Neural cell (in vitro differentiated cells): ENCODE measurements at regions not wholly inside any gene's neighbourhood (a gene's known extent, or its start where the extent isn't known, plus 50 kb on each side); places are given as distances from the start of the nearest gene placed in this dataset.

Experiments used
- H2AFZ ChIP-seq: fragments of 200-600, 300-800 bp; sonication (generic), shearing (Covaris generic); 2 replicates; pipeline ENCODE4 v1.6.0; 2014; ENCODE audit warnings: low read depth, mild to moderate bottlenecking, antibody characterized with exemption, low read length, moderate library complexity
- H3F3A ChIP-seq: fragments of 200-600 bp; shearing (Covaris generic); 2 replicates; pipeline ENCODE4 v1.6.1; 2016; ENCODE audit warnings: mild to moderate bottlenecking, moderate library complexity, mixed read lengths, antibody characterized with exemption, low read length; ENCODE audit not compliant: insufficient read depth, poor library complexity, severe bottlenecking
- H3K27ac ChIP-seq: fragments of 200-600, 300-800 bp; sonication (generic), shearing (Covaris generic); 2 replicates; pipeline ENCODE4 v1.5.1; 2014; ENCODE audit warnings: mild to moderate bottlenecking, low read length, moderate library complexity
- H3K27me3 ChIP-seq: fragments of 300-800, 200-600 bp; sonication (generic), shearing (Covaris generic); 2 replicates; pipeline ENCODE4 v1.6.0; 2014; ENCODE audit warnings: mild to moderate bottlenecking, low read depth, low read length, moderate library complexity; ENCODE audit not compliant: insufficient read depth
- H3K36me3 ChIP-seq: fragments of 300-800, 200-600 bp; sonication (generic), shearing (Covaris generic); 2 replicates; pipeline ENCODE4 v1.5.1; 2014; ENCODE audit warnings: mild to moderate bottlenecking, antibody characterized with exemption, low read length, moderate library complexity; ENCODE audit not compliant: insufficient read depth
- H3K4me2 ChIP-seq: fragments of 300-800, 200-600 bp; sonication (generic), shearing (Covaris generic); 2 replicates; pipeline ENCODE4 v1.6.0; 2014; ENCODE audit warnings: mild to moderate bottlenecking, low read length
- H3K4me3 ChIP-seq: fragments of 300-800, 200-600 bp; sonication (generic), shearing (Covaris generic); 2 replicates; pipeline ENCODE4 v1.5.1; 2014; ENCODE audit warnings: mild to moderate bottlenecking, low read length, moderate library complexity
- H3K79me2 ChIP-seq: fragments of 200-600 bp; shearing (Covaris generic); replicated peaks from 2 replicates; pipeline ENCODE4 v1.6.0; 2014; ENCODE audit warnings: mild to moderate bottlenecking, low read length, moderate library complexity; ENCODE audit not compliant: insufficient read depth
- H3K9ac ChIP-seq: fragments of 300-800, 200-600 bp; sonication (generic), shearing (Covaris generic); 2 replicates; pipeline ENCODE4 v1.6.1; 2016; ENCODE audit warnings: mild to moderate bottlenecking, low read length, mixed read lengths
- H3K9me2 ChIP-seq: fragments of 200-600 bp; shearing (Covaris generic); 2 replicates; pipeline ENCODE4 v1.6.1; 2016; ENCODE audit warnings: mild to moderate bottlenecking, low read length, mixed read lengths; ENCODE audit not compliant: insufficient read depth
- H3K9me3 ChIP-seq: fragments of 200-600, 300-800 bp; sonication (generic), shearing (Covaris generic); 2 replicates; pipeline ENCODE4 v1.6.1; 2016; ENCODE audit warnings: mild to moderate bottlenecking, mixed run types, low read length, moderate library complexity, mixed read lengths
- H4K20me1 ChIP-seq: fragments of 200-600 bp; shearing (Covaris generic); 2 replicates; pipeline ENCODE4 v1.6.1; 2016; ENCODE audit warnings: mild to moderate bottlenecking, mixed run types; ENCODE audit not compliant: insufficient read depth
- EP300 ChIP-seq: fragments of 450-650 bp; conservative IDR thresholded peaks from 2 replicates; pipeline ENCODE4 v1.6.1; 2014; ENCODE audit warnings: antibody characterized with exemption, mild to moderate bottlenecking, moderate library complexity; ENCODE audit not compliant: poor library complexity, severe bottlenecking
- EZH2 ChIP-seq: fragments of 200-600, 300-800 bp; shearing (Covaris generic), sonication (generic); IDR thresholded peaks from 2 replicates; pipeline ENCODE4 v1.6.1; 2014; ENCODE audit warnings: antibody characterized with exemption, low read length, borderline replicate concordance, mild to moderate bottlenecking; ENCODE audit not compliant: insufficient read depth, poor library complexity, severe bottlenecking
- MXI1 ChIP-seq: fragments of 450-650 bp; conservative IDR thresholded peaks from 2 replicates; pipeline ENCODE4 v1.6.1; 2014; ENCODE audit warnings: antibody characterized with exemption, mild to moderate bottlenecking; ENCODE audit not compliant: poor library complexity, severe bottlenecking
- POLR2AphosphoS5 ChIP-seq: IDR thresholded peaks from 2 replicates; pipeline ENCODE4 v1.6.1; 2012
- RAD21 ChIP-seq: fragments of 450-650 bp; conservative IDR thresholded peaks from 2 replicates; pipeline ENCODE4 v1.6.1; 2014; ENCODE audit warnings: antibody characterized with exemption, mild to moderate bottlenecking, moderate library complexity
- SMC3 ChIP-seq: fragments of 450-650 bp; conservative IDR thresholded peaks from 2 replicates; pipeline ENCODE4 v1.6.1; 2014; ENCODE audit warnings: antibody characterized with exemption, mild to moderate bottlenecking, moderate library complexity; ENCODE audit not compliant: poor library complexity
- TAF1 ChIP-seq: IDR thresholded peaks from 2 replicates; pipeline ENCODE4 v1.6.1; 2012; ENCODE audit warnings: low read depth
- TF ChIP-seq, protein P1 (sequence below): fragments of 450-650 bp; IDR thresholded peaks from 2 replicates; pipeline ENCODE4 v1.5.1; 2014; ENCODE audit warnings: antibody characterized with exemption, mild to moderate bottlenecking, moderate library complexity; ENCODE audit not compliant: poor library complexity, severe bottlenecking
- TF ChIP-seq, protein P2 (sequence below): IDR thresholded peaks from 2 replicates; pipeline ENCODE4 v1.6.1; 2012; ENCODE audit warnings: borderline replicate concordance

DNA sequence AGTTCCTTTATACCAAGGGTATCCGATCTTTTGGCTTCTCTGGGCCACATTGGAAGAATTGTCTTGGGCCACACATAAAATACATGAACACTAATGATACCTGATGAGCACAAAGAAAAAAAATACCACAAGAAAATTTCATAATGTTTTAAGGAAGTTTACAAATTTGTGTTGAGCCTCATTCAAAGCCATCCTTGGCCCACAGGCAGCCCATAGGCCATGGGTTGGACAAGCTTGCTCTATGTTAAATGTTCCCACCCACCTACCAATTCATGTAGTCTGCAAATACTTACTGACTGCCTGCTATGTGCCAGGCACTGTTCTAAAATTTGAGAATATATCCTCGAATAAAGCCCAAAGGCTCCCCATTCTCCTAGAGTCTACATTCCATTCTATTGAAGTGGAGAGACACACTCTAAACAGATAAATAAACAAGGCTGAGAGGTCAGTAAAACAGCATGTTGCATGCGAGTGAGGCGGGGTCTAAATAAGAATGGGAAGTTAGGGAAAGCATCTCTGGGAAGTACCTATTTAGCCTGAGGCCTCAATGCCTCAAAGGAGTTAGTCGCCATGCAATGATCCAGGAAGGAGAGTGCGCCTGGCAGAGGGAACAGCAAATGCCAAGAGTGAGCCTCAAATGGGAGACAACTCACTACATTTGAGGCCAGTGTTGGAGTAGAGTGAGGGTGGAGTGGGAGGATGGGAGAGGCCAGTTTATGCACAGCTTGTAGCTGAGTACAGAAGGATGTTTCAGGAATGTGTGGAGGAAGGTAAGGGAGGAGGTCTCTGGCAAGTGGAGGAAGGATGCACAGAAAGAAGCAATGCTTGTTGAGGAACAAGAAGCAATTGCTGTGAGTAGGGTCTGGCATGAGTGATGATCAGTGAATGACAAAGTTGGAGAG, 52.5 kb upstream of the CLDN10 start:
- Histone ChIP-seq H3K9ac (no peak overlapping the region), H3K27me3 (no peaks in the 10 kb centered on the region), H3K9me3 (no peaks in the 10 kb centered on the region), H3K36me3 (no peaks in the 10 kb centered on the region), H3K4me2 (no peak overlapping the region), H3K4me3 (no peak overlapping the region), H3K9me2 (no peaks in the 10 kb centered on the region), H3K27ac (no peak overlapping the region), H3K79me2 (no peaks in the 10 kb centered on the region), H4K20me1 (no peaks in the 10 kb centered on the region), H2AFZ (no peak overlapping the region), H3F3A (no peaks in the 10 kb centered on the region)
- TF ChIP-seq SMC3 (no peak), RAD21 (no peak), MXI1 (no peak), TAF1 (no peak)

DNA sequence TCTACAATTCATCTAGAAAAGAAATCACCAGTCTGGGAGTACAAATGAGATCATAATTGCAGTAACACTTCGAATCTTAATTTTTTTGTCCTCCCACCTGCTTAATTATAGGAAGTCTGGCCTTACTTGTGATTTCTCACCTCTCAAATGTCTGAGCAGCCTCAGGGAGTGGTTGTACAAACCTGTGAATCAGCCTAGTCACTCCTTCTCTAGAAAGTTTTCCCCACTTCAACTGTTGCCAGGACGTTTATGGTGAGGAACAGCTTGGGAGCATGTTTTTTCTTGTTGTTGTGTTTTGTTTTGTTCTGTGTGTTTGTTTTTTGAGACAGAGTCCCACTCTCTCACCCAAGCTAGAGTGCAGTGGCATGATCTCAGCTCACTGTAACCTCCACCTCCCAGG, 50.3 kb upstream of the CLDN10 start:
- H3F3A ChIP-seq = no peaks in the 10 kb centered on the region
- no peak overlapping the region for H3K27ac ChIP-seq
- no peak overlapping the region for H2AFZ ChIP-seq
- H3K27me3 ChIP-seq = no peaks in the 10 kb centered on the region
- H3K36me3 ChIP-seq = no peaks in the 10 kb centered on the region
- no peak overlapping the region for H3K4me2 ChIP-seq
- no peaks in the 10 kb centered on the region for H3K9me2 ChIP-seq
- H3K9me3 ChIP-seq = no peaks in the 10 kb centered on the region
- no peak for TF ChIP-seq EZH2
- TF ChIP-seq RAD21 = no peak
- TF ChIP-seq SMC3 = no peak
- no peak for TF ChIP-seq MXI1
- TF ChIP-seq, protein P1, sequence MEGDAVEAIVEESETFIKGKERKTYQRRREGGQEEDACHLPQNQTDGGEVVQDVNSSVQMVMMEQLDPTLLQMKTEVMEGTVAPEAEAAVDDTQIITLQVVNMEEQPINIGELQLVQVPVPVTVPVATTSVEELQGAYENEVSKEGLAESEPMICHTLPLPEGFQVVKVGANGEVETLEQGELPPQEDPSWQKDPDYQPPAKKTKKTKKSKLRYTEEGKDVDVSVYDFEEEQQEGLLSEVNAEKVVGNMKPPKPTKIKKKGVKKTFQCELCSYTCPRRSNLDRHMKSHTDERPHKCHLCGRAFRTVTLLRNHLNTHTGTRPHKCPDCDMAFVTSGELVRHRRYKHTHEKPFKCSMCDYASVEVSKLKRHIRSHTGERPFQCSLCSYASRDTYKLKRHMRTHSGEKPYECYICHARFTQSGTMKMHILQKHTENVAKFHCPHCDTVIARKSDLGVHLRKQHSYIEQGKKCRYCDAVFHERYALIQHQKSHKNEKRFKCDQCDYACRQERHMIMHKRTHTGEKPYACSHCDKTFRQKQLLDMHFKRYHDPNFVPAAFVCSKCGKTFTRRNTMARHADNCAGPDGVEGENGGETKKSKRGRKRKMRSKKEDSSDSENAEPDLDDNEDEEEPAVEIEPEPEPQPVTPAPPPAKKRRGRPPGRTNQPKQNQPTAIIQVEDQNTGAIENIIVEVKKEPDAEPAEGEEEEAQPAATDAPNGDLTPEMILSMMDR = no peak
- TF ChIP-seq, protein P2, sequence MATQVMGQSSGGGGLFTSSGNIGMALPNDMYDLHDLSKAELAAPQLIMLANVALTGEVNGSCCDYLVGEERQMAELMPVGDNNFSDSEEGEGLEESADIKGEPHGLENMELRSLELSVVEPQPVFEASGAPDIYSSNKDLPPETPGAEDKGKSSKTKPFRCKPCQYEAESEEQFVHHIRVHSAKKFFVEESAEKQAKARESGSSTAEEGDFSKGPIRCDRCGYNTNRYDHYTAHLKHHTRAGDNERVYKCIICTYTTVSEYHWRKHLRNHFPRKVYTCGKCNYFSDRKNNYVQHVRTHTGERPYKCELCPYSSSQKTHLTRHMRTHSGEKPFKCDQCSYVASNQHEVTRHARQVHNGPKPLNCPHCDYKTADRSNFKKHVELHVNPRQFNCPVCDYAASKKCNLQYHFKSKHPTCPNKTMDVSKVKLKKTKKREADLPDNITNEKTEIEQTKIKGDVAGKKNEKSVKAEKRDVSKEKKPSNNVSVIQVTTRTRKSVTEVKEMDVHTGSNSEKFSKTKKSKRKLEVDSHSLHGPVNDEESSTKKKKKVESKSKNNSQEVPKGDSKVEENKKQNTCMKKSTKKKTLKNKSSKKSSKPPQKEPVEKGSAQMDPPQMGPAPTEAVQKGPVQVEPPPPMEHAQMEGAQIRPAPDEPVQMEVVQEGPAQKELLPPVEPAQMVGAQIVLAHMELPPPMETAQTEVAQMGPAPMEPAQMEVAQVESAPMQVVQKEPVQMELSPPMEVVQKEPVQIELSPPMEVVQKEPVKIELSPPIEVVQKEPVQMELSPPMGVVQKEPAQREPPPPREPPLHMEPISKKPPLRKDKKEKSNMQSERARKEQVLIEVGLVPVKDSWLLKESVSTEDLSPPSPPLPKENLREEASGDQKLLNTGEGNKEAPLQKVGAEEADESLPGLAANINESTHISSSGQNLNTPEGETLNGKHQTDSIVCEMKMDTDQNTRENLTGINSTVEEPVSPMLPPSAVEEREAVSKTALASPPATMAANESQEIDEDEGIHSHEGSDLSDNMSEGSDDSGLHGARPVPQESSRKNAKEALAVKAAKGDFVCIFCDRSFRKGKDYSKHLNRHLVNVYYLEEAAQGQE = no peak
- no peak for TF ChIP-seq POLR2AphosphoS5
- TF ChIP-seq TAF1 = no peak
- TF ChIP-seq EP300 = no peak
- no peak overlapping the region for H3K9ac ChIP-seq
- H4K20me1 ChIP-seq = no peaks in the 10 kb centered on the region
- H3K79me2 ChIP-seq = no peaks in the 10 kb centered on the region
- no peak overlapping the region for H3K4me3 ChIP-seq
